GM06990 (cell line): ENCODE measurements at regions not wholly inside any gene's neighbourhood (a gene's known extent, or its start where the extent isn't known, plus 50 kb on each side); places are given as distances from the start of the nearest gene placed in this dataset.

Experiments used
- DNase-seq: peaks from one replicate; pipeline ENCODE4 v3.0.0-alpha.2; 2011; ENCODE audit not compliant: insufficient read length; ENCODE audit errors: extremely low read depth
- H3K27me3 ChIP-seq: replicated peaks from 2 replicates; pipeline ENCODE4 v1.6.0; 2011; ENCODE audit warnings: low read length; ENCODE audit not compliant: control insufficient read depth, insufficient read depth
- H3K36me3 ChIP-seq: 2 replicates; pipeline ENCODE4 v1.5.1; 2011; ENCODE audit warnings: low read length; ENCODE audit not compliant: control insufficient read depth, insufficient read depth
- H3K4me3 ChIP-seq: replicated peaks from 2 replicates; pipeline ENCODE4 v1.5.1; 2011; ENCODE audit warnings: low read depth, mild to moderate bottlenecking, control low read depth, low read length
- CTCF ChIP-seq: IDR thresholded peaks from 2 replicates; pipeline ENCODE4 v1.5.1; 2011; ENCODE audit warnings: low read length, control low read depth, mild to moderate bottlenecking, inconsistent platforms; ENCODE audit not compliant: insufficient read depth, poor library complexity, severe bottlenecking

- Histone ChIP-seq H3K36me3 (no peaks in the 10 kb centered on the region), H3K27me3 (no peaks in the 10 kb centered on the region), H3K4me3 (no peak overlapping the region)
- DNase-seq: no peak
- no peak for TF ChIP-seq CTCF
Measured at GRCh38 chr2:195600778-195601177, 56.2 kb upstream of the SLC39A10 start.

GRCh38 chr2:195596840-195597239, 60.2 kb upstream of the SLC39A10 start:
- Histone ChIP-seq H3K27me3 (no peaks in the 10 kb centered on the region), H3K4me3 (no peak overlapping the region), H3K36me3 (no peaks in the 10 kb centered on the region)
- no peak for DNase-seq
- no peak for TF ChIP-seq CTCF

- H3K4me3 ChIP-seq: no peak overlapping the region
- no peak for TF ChIP-seq CTCF
- no peak for DNase-seq
- no peaks in the 10 kb centered on the region for H3K27me3 ChIP-seq
- H3K36me3 ChIP-seq: no peaks in the 10 kb centered on the region
Measured at GRCh38 chr2:195595825-195596224, 61.2 kb upstream of the SLC39A10 start.

GRCh38 chr2:195594919-195595694, 61.9 kb upstream of the SLC39A10 start:
- Histone ChIP-seq H3K4me3 (no peak overlapping the region), H3K36me3 (no peaks in the 10 kb centered on the region), H3K27me3 (no peaks in the 10 kb centered on the region)
- TF ChIP-seq CTCF: no peak
- DNase-seq: no peak

GRCh38 chr2:195594248-195594647, 62.8 kb upstream of the SLC39A10 start:
- Histone ChIP-seq H3K4me3 (no peak overlapping the region), H3K27me3 (no peaks in the 10 kb centered on the region), H3K36me3 (no peaks in the 10 kb centered on the region)
- TF ChIP-seq CTCF: no peak
- no peak for DNase-seq
